Ovary (tissue), 3 donors: ENCODE measurements at regions not wholly inside any gene's neighbourhood (a gene's known extent, or its start where the extent isn't known, plus 50 kb on each side); places are given as distances from the start of the nearest gene placed in this dataset.

Experiments used
- POLR2A ChIP-seq: fragments of 450-650 bp; IDR thresholded peaks from one replicate; pipeline ENCODE4 v1.6.1; 2017; ENCODE audit warnings: antibody characterized with exemption, mild to moderate bottlenecking, moderate library complexity
- TF ChIP-seq, protein P1 (sequence below), 3 donors: fragments of 450-650 bp in 2 of 3; fragments of 200-600 bp in 1 of 3; IDR thresholded peaks; one replicate each; pipeline versions ENCODE4 v1.5.1 to v1.8.0; 2016 to 2022; ENCODE audit warnings: antibody characterized with exemption in 3 of 3, mild to moderate bottlenecking in 1 of 3
- donor health status: DM: no; HTN: no; CAD: no.

DNA sequence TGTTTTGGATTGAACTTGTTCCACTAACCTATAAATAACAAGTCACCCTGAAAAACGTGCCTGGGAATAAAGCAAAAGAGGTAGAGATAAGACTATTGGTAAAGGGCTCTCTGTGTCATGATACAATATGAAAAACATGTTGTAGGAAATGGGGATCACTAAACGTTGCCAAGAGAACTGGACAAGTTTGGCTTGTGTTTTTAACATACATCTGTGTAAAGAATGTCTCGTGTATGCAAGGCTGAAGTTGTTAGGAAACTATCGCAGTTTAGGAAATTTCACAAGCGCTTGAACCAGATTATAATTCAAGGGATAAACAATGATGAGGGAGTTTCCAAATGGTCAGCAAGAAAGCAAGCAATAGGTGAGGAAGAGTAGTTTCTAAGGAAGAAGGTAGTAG, 655.8 kb downstream of the PCDH7 start:
- TF ChIP-seq, protein P1, sequence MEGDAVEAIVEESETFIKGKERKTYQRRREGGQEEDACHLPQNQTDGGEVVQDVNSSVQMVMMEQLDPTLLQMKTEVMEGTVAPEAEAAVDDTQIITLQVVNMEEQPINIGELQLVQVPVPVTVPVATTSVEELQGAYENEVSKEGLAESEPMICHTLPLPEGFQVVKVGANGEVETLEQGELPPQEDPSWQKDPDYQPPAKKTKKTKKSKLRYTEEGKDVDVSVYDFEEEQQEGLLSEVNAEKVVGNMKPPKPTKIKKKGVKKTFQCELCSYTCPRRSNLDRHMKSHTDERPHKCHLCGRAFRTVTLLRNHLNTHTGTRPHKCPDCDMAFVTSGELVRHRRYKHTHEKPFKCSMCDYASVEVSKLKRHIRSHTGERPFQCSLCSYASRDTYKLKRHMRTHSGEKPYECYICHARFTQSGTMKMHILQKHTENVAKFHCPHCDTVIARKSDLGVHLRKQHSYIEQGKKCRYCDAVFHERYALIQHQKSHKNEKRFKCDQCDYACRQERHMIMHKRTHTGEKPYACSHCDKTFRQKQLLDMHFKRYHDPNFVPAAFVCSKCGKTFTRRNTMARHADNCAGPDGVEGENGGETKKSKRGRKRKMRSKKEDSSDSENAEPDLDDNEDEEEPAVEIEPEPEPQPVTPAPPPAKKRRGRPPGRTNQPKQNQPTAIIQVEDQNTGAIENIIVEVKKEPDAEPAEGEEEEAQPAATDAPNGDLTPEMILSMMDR (IDR thresholded peaks at IDR 0.05): no peak
- TF ChIP-seq POLR2A: no peak
